ENCODE measurements at regions not wholly inside any gene's neighbourhood (a gene's known extent, or its start where the extent isn't known, plus 50 kb on each side); places are given as distances from the start of the nearest gene placed in this dataset.

DNA sequence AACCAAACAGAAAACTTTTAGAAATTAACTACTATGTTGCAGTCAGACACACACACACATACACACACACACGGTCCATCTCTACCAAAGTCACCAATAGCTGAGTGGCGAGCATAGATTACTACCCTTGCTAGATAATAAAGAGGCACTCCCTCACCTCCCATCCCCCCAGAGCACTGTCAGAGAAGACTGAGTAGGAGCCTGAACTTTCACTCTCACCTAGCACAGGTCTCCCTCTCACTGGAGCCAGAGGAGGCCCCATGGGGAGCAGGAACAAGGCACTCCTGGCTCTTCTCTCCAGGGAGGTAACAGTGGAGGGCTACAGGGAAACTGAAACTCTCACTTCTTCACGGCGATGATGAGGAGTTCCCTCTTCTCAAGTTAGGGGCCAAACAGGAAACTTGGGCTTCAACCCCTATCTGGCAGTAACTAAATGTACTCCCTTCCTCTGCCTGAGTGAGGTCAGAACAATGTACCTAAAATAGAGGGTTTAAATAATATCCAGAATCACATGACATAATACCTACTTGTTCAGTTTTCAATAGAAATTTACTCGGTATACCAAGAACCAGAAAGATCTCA, 975.3 kb upstream of the GBE1 start:
- TF ChIP-seq, protein P1, sequence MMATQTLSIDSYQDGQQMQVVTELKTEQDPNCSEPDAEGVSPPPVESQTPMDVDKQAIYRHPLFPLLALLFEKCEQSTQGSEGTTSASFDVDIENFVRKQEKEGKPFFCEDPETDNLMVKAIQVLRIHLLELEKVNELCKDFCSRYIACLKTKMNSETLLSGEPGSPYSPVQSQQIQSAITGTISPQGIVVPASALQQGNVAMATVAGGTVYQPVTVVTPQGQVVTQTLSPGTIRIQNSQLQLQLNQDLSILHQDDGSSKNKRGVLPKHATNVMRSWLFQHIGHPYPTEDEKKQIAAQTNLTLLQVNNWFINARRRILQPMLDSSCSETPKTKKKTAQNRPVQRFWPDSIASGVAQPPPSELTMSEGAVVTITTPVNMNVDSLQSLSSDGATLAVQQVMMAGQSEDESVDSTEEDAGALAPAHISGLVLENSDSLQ (IDR thresholded peaks at IDR 0.05), result no peak
- no peak for TF ChIP-seq ARNT (IDR thresholded peaks at IDR 0.05)
- no peak for TF ChIP-seq ZNF384 (IDR thresholded peaks at IDR 0.05)
- no peak for TF ChIP-seq SUZ12 (IDR thresholded peaks at IDR 0.05)
- TF ChIP-seq SP1 (IDR thresholded peaks at IDR 0.05), result no peak

Measured in HEK293T (cell line).